Liver (tissue), 8 donors: ENCODE measurements at regions not wholly inside any gene's neighbourhood (a gene's known extent, or its start where the extent isn't known, plus 50 kb on each side); places are given as distances from the start of the nearest gene placed in this dataset.

Experiments
- DNase-seq: peaks from one replicate; pipeline ENCODE4 v3.0.0-alpha.2; 2017; ENCODE audit warnings: low spot score
- H3K27ac ChIP-seq, 2 donors: one replicate each; pipeline ENCODE4 v1.7.0; 2013; ENCODE audit warnings: inconsistent platforms in 2 of 2, low read length in 2 of 2, control low read depth in 1 of 2, low read depth in 1 of 2, mild to moderate bottlenecking in 1 of 2
- H3K27me3 ChIP-seq, 4 donors: one replicate each; pipeline versions ENCODE4 v1.6.1 to v1.7.0; 2013; ENCODE audit warnings: low read length in 3 of 4, inconsistent platforms in 1 of 4, mild to moderate bottlenecking in 1 of 4, moderate library complexity in 1 of 4; ENCODE audit not compliant: control insufficient read depth in 4 of 4, insufficient read depth in 4 of 4
- H3K36me3 ChIP-seq, 4 donors: one replicate each; pipeline versions ENCODE4 v1.6.1 to v1.7.0; 2013; ENCODE audit warnings: low read length in 3 of 4, mild to moderate bottlenecking in 3 of 4, low read depth in 1 of 4, moderate library complexity in 1 of 4; ENCODE audit not compliant: control insufficient read depth in 4 of 4, insufficient read depth in 3 of 4
- H3K4me1 ChIP-seq, 4 donors: one replicate each; pipeline versions ENCODE4 v1.6.1 to v1.7.0; 2013; ENCODE audit warnings: low read length in 3 of 4, mild to moderate bottlenecking in 3 of 4, moderate library complexity in 1 of 4; ENCODE audit not compliant: control insufficient read depth in 4 of 4, insufficient read depth in 4 of 4
- H3K4me3 ChIP-seq, 3 donors: one replicate each; pipeline versions ENCODE4 v1.6.1 to v1.7.0; 2013; ENCODE audit warnings: low read length in 3 of 3, control low read depth in 1 of 3, low read depth in 1 of 3, mild to moderate bottlenecking in 1 of 3
- H3K9ac ChIP-seq, 2 donors: one replicate each; pipeline ENCODE4 v1.7.0; 2013; ENCODE audit warnings: low read length in 2 of 2, mild to moderate bottlenecking in 2 of 2, moderate library complexity in 2 of 2, control low read depth in 1 of 2, low read depth in 1 of 2
- H3K9me3 ChIP-seq, 4 donors: one replicate each; pipeline versions ENCODE4 v1.6.1 to v1.7.0; 2013; ENCODE audit warnings: low read length in 3 of 4; ENCODE audit not compliant: control insufficient read depth in 4 of 4
- ATF3 ChIP-seq: IDR thresholded peaks from 2 replicates; pipeline ENCODE4 v1.6.1; 2016; ENCODE audit warnings: antibody characterized with exemption
- CTCF ChIP-seq: fragments of 150-350 bp; IDR thresholded peaks from 2 replicates; pipeline ENCODE4 v1.5.1; 2017; ENCODE audit warnings: improper control_type of control experiment, low read depth, low read length; ENCODE audit not compliant: missing input control
- GABPA ChIP-seq, 2 donors: IDR thresholded peaks in 1 of 2; conservative IDR thresholded peaks in 1 of 2; 2 replicates each; pipeline ENCODE4 v1.6.1; 2016; ENCODE audit warnings: antibody characterized with exemption in 2 of 2, mild to moderate bottlenecking in 1 of 2, moderate library complexity in 1 of 2
- HNF4A ChIP-seq, 2 donors: conservative IDR thresholded peaks; 2 replicates each; pipeline ENCODE4 v1.6.1; 2016; ENCODE audit warnings: antibody characterized with exemption in 2 of 2, mild to moderate bottlenecking in 2 of 2
- HNF4G ChIP-seq: IDR thresholded peaks from 2 replicates; pipeline ENCODE4 v1.6.1; 2016; ENCODE audit warnings: antibody characterized with exemption
- JUND ChIP-seq, 2 donors: IDR thresholded peaks; 2 replicates each; pipeline ENCODE4 v1.6.1; 2016; ENCODE audit warnings: antibody characterized with exemption in 2 of 2
- MAX ChIP-seq: IDR thresholded peaks from 2 replicates; pipeline ENCODE4 v1.6.1; 2016; ENCODE audit warnings: antibody characterized with exemption
- NR2F2 ChIP-seq: IDR thresholded peaks from 2 replicates; pipeline ENCODE4 v1.6.1; 2016; ENCODE audit warnings: antibody characterized with exemption
- REST ChIP-seq: IDR thresholded peaks from 2 replicates; pipeline ENCODE4 v1.6.1; 2016; ENCODE audit warnings: antibody characterized with exemption, mild to moderate bottlenecking
- RXRA ChIP-seq, 2 donors: IDR thresholded peaks; 2 replicates each; pipeline ENCODE4 v1.6.1; 2017 to 2018; ENCODE audit warnings: antibody characterized with exemption in 2 of 2, mild to moderate bottlenecking in 1 of 2
- SP1 ChIP-seq: IDR thresholded peaks from 2 replicates; pipeline ENCODE4 v1.6.1; 2018; ENCODE audit warnings: antibody characterized with exemption, mild to moderate bottlenecking
- TAF1 ChIP-seq: conservative IDR thresholded peaks from 2 replicates; pipeline ENCODE4 v1.6.1; 2016; ENCODE audit warnings: antibody characterized with exemption, mild to moderate bottlenecking
- WGBS: extraction: QIAGEN DNeasy Blood & Tissue Kit; methylation state at CpG from one replicate; pipeline ENCODE4 v1.1.7; 2013; 5-methylcytosine and 5-hydroxymethylcytosine counted together
- donor health status: healthy.
- donor health status: healthy.
- donor health status: healthy.
- donor health status: healthy.
- donor health status: healthy.

- 86% methylated on average over 2 of the region's 2 CpGs for WGBS
These were observed 144.3 kb upstream of the LRRN1 start for GRCh38 chr3:3654916-3655315.

More at GRCh38 chr3:3654916-3655315, 144.3 kb upstream of the LRRN1 start:
- Histone ChIP-seq H3K4me1 (no peaks in the 10 kb centered on the region), H3K27me3 (no peaks in the 10 kb centered on the region), H3K4me3 (no peak overlapping the region), H3K9ac (no peak overlapping the region), H3K36me3 (no peaks in the 10 kb centered on the region), H3K9me3 (peaks cover 0 to 3% (median 0%) of the 10 kb centered on the region in 4 donors), H3K27ac (no peak overlapping the region)
- TF ChIP-seq REST = no peak
- no peak for TF ChIP-seq TAF1
- no peak for TF ChIP-seq MAX
- no peak for TF ChIP-seq JUND (IDR thresholded peaks at IDR 0.05)
- no peak for TF ChIP-seq HNF4A (conservative IDR thresholded peaks at IDR 0.05)
- TF ChIP-seq RXRA (IDR thresholded peaks at IDR 0.05) = no peak
- TF ChIP-seq GABPA (IDR thresholded peaks at IDR 0.05 in 1 of 2, conservative IDR thresholded peaks at IDR 0.05 in 1 of 2) = no peak
- no peak for TF ChIP-seq HNF4G
- no peak for TF ChIP-seq SP1
- TF ChIP-seq ATF3 = no peak
- no peak for TF ChIP-seq NR2F2
- no peak for TF ChIP-seq CTCF
- DNase-seq = no peak
